ENCODE measurements at regions not wholly inside any gene's neighbourhood (a gene's known extent, or its start where the extent isn't known, plus 50 kb on each side); places are given as distances from the start of the nearest gene placed in this dataset.

DNA sequence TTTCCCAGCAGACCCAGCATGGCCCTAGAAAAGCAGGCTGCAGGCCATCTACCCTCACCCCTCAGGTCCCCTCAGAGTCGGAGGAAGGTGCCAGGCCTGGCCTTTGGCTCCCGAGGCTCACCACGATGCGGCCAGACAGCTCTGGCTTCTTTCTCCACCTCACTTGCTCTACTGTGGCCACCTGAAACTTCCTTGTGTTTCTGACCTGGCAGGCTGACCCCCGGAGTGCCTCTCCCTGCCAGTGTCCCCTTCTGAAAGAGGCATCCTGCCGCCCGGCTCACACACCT, 375.0 kb upstream of the HS6ST1 start:
- Mint-ChIP-seq H3K4me3 (ENCODE audit: unreplicated experiment) (no peak overlapping the region), H3K27me3 (ENCODE audit: insufficient read depth, unreplicated experiment) (peaks cover 18% of the 10 kb centered on the region), H3K27ac (ENCODE audit: unreplicated experiment) (no peak overlapping the region), H3K9me3 (ENCODE audit: unreplicated experiment) (no peaks in the 10 kb centered on the region), H3K36me3 (ENCODE audit: insufficient read depth, unreplicated experiment) (no peaks in the 10 kb centered on the region), H3K4me1 (ENCODE audit: low read depth, unreplicated experiment) (no peaks in the 10 kb centered on the region)
- Histone ChIP-seq H3K36me3 (ENCODE audit: control insufficient read depth, insufficient read depth, low read length) (no peaks in the 10 kb centered on the region), H3K9me3 (no peaks in the 10 kb centered on the region), H3K27me3 (replicated peaks; ENCODE audit: control insufficient read depth, insufficient read depth, low read length) (no peaks in the 10 kb centered on the region; the same call in 1 of the 2 replicates), H3K4me1 (no peaks in the 10 kb centered on the region), H3K4me3 (ENCODE audit: low read depth, low read length) (no peak overlapping the region)
- TF ChIP-seq, protein P1, sequence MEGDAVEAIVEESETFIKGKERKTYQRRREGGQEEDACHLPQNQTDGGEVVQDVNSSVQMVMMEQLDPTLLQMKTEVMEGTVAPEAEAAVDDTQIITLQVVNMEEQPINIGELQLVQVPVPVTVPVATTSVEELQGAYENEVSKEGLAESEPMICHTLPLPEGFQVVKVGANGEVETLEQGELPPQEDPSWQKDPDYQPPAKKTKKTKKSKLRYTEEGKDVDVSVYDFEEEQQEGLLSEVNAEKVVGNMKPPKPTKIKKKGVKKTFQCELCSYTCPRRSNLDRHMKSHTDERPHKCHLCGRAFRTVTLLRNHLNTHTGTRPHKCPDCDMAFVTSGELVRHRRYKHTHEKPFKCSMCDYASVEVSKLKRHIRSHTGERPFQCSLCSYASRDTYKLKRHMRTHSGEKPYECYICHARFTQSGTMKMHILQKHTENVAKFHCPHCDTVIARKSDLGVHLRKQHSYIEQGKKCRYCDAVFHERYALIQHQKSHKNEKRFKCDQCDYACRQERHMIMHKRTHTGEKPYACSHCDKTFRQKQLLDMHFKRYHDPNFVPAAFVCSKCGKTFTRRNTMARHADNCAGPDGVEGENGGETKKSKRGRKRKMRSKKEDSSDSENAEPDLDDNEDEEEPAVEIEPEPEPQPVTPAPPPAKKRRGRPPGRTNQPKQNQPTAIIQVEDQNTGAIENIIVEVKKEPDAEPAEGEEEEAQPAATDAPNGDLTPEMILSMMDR (IDR thresholded peaks at IDR 0.05; ENCODE audit: insufficient read depth in 1 of 2, low read depth in 1 of 2, low read length in 1 of 2, severe bottlenecking in 1 of 2, unreplicated experiment in 1 of 2) = no peak
- ChIA-PET POLR2A (no interaction called here), CTCF (no interaction called here)
- intact Hi-C loops (cut with micrococcal nuclease; ENCODE audit: unreplicated experiment) = no loop called here
- no TSS peak for BruUV-seq (replicated peaks)
- DNase-seq = no peak

DNA sequence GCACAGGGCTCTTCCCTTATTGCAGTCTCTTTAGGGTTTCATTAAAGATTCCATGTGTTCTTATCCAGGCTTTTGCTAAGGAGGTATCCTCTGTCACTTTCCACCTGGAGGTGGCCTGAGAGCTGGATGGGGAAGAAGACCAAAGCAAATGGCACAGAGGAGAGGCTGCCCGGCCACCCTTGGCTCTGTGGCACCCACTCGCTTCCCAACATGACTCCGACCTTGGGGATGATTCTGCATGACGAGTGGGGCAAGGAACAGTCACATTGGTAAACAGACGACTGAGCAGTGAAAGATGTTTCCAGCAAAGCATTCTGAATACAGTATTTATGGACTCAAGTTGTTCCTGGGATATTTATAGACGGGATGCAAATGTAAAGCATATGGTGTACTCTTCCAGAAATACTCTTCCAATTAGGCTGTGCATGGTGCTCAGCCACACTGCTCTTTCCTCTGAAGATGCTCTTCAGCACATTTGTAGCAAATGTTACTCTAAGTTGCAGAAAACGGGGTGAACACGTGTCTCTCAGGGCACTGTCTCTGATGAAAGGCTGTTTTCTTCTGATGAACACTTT, 377.1 kb upstream of the HS6ST1 start:
- Mint-ChIP-seq H3K36me3 (ENCODE audit: insufficient read depth, unreplicated experiment) (no peaks in the 10 kb centered on the region), H3K27me3 (ENCODE audit: insufficient read depth, unreplicated experiment) (peaks cover 17% of the 10 kb centered on the region), H3K9me3 (ENCODE audit: unreplicated experiment) (no peaks in the 10 kb centered on the region), H3K4me3 (ENCODE audit: unreplicated experiment) (no peak overlapping the region), H3K27ac (ENCODE audit: unreplicated experiment) (no peak overlapping the region), H3K4me1 (ENCODE audit: low read depth, unreplicated experiment) (no peaks in the 10 kb centered on the region)
- BruUV-seq (replicated peaks) = no TSS peak
- no peak for DNase-seq
- TF ChIP-seq, protein P1 (IDR thresholded peaks at IDR 0.05; ENCODE audit: insufficient read depth in 1 of 2, low read depth in 1 of 2, low read length in 1 of 2, severe bottlenecking in 1 of 2, unreplicated experiment in 1 of 2) = no peak
- ChIA-PET CTCF (interaction anchor here (0.5 kb wide), 1 partner anchor 21 kb away, joined by 3 read pairs; no protein-coding TSS in a partner anchor), POLR2A (no interaction called here)
- Histone ChIP-seq H3K36me3 (ENCODE audit: control insufficient read depth, insufficient read depth, low read length) (no peaks in the 10 kb centered on the region), H3K27me3 (replicated peaks; ENCODE audit: control insufficient read depth, insufficient read depth, low read length) (no peaks in the 10 kb centered on the region; the same call in 1 of the 2 replicates), H3K9me3 (no peaks in the 10 kb centered on the region; the same call in 1 of the 2 replicates), H3K4me3 (ENCODE audit: low read depth, low read length) (no peak overlapping the region), H3K4me1 (no peaks in the 10 kb centered on the region)
- intact Hi-C loops (cut with micrococcal nuclease; ENCODE audit: unreplicated experiment) = no loop called here

DNA sequence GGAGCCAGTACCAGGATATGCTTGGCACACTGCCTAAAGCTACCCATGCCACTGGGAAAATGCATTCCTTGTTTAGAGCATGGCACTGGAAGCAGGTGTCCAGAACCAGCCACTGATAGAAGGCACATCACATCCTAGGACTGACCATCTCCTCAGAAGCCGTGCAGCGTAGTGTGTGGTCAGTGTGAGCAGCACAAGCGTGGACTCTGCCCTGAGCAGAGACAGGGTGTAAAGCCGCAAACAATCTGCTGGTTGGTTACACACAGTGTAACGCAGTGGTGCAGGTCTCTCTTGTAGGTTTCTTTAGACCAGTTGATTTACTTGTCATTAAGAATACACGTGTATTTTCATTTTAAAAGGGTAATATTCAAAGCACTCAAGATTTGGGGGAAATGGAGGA, 377.8 kb upstream of the HS6ST1 start:
- TF ChIP-seq, protein P1 (IDR thresholded peaks at IDR 0.05; ENCODE audit: insufficient read depth in 1 of 2, low read depth in 1 of 2, low read length in 1 of 2, severe bottlenecking in 1 of 2, unreplicated experiment in 1 of 2) = no peak
- no TSS peak for BruUV-seq (replicated peaks)
- H3K4me3 Mint-ChIP-seq (ENCODE audit: unreplicated experiment) = no peak overlapping the region
- H3K36me3 ChIP-seq (ENCODE audit: control insufficient read depth, insufficient read depth, low read length) = no peaks in the 10 kb centered on the region
- no peaks in the 10 kb centered on the region for H3K36me3 Mint-ChIP-seq (ENCODE audit: insufficient read depth, unreplicated experiment)
- POLR2A ChIA-PET = interaction anchor here (0.7 kb wide), 1 partner anchor 114 kb away, joined by 3 read pairs; no protein-coding TSS in a partner anchor
- CTCF ChIA-PET = no interaction called here
- H3K4me1 Mint-ChIP-seq (ENCODE audit: low read depth, unreplicated experiment) = no peaks in the 10 kb centered on the region
- H3K27ac Mint-ChIP-seq (ENCODE audit: unreplicated experiment) = no peak overlapping the region
- intact Hi-C loops (cut with micrococcal nuclease; ENCODE audit: unreplicated experiment) = no loop called here
- H3K9me3 ChIP-seq = no peaks in the 10 kb centered on the region; the same call in 1 of the 2 replicates
- H3K4me3 ChIP-seq (ENCODE audit: low read depth, low read length) = no peak overlapping the region
- DNase-seq = no peak
- no peaks in the 10 kb centered on the region for H3K9me3 Mint-ChIP-seq (ENCODE audit: unreplicated experiment)
- H3K4me1 ChIP-seq = no peaks in the 10 kb centered on the region
- H3K27me3 Mint-ChIP-seq (ENCODE audit: insufficient read depth, unreplicated experiment) = peaks cover 16% of the 10 kb centered on the region
- no peaks in the 10 kb centered on the region; the same call in 1 of the 2 replicates for H3K27me3 ChIP-seq (replicated peaks; ENCODE audit: control insufficient read depth, insufficient read depth, low read length)

Data from Caco-2 (cell line).